Lower leg skin (tissue), 3 donors: ENCODE measurements at regions not wholly inside any gene's neighbourhood (a gene's known extent, or its start where the extent isn't known, plus 50 kb on each side); places are given as distances from the start of the nearest gene placed in this dataset.

Source experiments
- POLR2A ChIP-seq, 2 donors: fragments of 450-650 bp; IDR thresholded peaks; one replicate each; pipeline ENCODE4 v1.6.1; 2016 to 2017; ENCODE audit warnings: antibody characterized with exemption in 2 of 2, mild to moderate bottlenecking in 1 of 2, moderate library complexity in 1 of 2
- TF ChIP-seq, protein P1 (sequence below), 3 donors: fragments of 450-650 bp; IDR thresholded peaks; one replicate each; pipeline ENCODE4 v1.5.1; 2016; ENCODE audit warnings: antibody characterized with exemption in 3 of 3, mild to moderate bottlenecking in 3 of 3, moderate library complexity in 2 of 3

DNA sequence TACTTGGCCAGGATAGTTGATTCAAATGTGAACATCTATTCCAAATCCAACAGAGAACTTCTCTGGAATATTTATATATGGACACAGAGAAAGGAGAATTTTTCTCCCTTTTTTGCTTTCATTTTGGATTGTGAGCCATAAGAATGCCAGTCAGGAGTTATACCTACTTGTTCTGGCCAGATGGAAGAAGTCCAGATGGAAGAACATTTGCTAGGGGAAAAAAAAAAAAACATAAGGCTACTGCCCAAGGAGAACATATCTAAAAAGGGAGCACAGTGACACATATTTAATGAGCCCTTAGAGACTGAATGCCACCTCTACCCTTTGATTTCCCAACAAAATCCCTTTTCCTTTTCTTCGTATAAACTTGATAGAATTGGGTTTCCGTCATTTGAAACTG is 61.7 kb upstream of the PPP2R2B start:
- no peak for TF ChIP-seq POLR2A (IDR thresholded peaks at IDR 0.05)
- TF ChIP-seq, protein P1, sequence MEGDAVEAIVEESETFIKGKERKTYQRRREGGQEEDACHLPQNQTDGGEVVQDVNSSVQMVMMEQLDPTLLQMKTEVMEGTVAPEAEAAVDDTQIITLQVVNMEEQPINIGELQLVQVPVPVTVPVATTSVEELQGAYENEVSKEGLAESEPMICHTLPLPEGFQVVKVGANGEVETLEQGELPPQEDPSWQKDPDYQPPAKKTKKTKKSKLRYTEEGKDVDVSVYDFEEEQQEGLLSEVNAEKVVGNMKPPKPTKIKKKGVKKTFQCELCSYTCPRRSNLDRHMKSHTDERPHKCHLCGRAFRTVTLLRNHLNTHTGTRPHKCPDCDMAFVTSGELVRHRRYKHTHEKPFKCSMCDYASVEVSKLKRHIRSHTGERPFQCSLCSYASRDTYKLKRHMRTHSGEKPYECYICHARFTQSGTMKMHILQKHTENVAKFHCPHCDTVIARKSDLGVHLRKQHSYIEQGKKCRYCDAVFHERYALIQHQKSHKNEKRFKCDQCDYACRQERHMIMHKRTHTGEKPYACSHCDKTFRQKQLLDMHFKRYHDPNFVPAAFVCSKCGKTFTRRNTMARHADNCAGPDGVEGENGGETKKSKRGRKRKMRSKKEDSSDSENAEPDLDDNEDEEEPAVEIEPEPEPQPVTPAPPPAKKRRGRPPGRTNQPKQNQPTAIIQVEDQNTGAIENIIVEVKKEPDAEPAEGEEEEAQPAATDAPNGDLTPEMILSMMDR (IDR thresholded peaks at IDR 0.05): no peak
